ENCODE measurements at regions not wholly inside any gene's neighbourhood (a gene's known extent, or its start where the extent isn't known, plus 50 kb on each side); places are given as distances from the start of the nearest gene placed in this dataset.
"Not testable (repeated sequence)": the region's sequence is repeated elsewhere in the genome, so short reads cannot be mapped to it uniquely, and the experiment has no call there.

GRCh38 chr4:64727960-64728359 is 318.7 kb upstream of the TECRL start:
- no peak overlapping the region for H3K4me3 ChIP-seq (ENCODE audit: low read length)
- H3K4me1 ChIP-seq (ENCODE audit: low read length) = no peaks in the 10 kb centered on the region
- H4K20me1 ChIP-seq (ENCODE audit: insufficient read depth, low read length) = no peaks in the 10 kb centered on the region
- no peaks in the 10 kb centered on the region for H3K27me3 ChIP-seq (ENCODE audit: low read depth, low read length)
- no peaks in the 10 kb centered on the region for H3K36me3 ChIP-seq (replicated peaks; ENCODE audit: low read depth, low read length)
- no peak for TF ChIP-seq EZH2phosphoT487 (IDR thresholded peaks at IDR 0.05; ENCODE audit: low read depth)
- TF ChIP-seq, protein P1, sequence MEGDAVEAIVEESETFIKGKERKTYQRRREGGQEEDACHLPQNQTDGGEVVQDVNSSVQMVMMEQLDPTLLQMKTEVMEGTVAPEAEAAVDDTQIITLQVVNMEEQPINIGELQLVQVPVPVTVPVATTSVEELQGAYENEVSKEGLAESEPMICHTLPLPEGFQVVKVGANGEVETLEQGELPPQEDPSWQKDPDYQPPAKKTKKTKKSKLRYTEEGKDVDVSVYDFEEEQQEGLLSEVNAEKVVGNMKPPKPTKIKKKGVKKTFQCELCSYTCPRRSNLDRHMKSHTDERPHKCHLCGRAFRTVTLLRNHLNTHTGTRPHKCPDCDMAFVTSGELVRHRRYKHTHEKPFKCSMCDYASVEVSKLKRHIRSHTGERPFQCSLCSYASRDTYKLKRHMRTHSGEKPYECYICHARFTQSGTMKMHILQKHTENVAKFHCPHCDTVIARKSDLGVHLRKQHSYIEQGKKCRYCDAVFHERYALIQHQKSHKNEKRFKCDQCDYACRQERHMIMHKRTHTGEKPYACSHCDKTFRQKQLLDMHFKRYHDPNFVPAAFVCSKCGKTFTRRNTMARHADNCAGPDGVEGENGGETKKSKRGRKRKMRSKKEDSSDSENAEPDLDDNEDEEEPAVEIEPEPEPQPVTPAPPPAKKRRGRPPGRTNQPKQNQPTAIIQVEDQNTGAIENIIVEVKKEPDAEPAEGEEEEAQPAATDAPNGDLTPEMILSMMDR (IDR thresholded peaks at IDR 0.05; ENCODE audit: low read depth, low read length) = no peak
- no peaks in the 10 kb centered on the region for H3K79me2 ChIP-seq (ENCODE audit: low read length)
- H3K9me3 ChIP-seq (ENCODE audit: insufficient read depth, low read length) = no peaks in the 10 kb centered on the region
- H3K9ac ChIP-seq (ENCODE audit: low read length) = no peak overlapping the region
- no peak overlapping the region for H2AFZ ChIP-seq (ENCODE audit: low read depth, low read length)
- no peak overlapping the region for H3K27ac ChIP-seq (ENCODE audit: low read length)
- H3K4me2 ChIP-seq (ENCODE audit: low read length) = no peak overlapping the region

GRCh38 chr4:64727391-64727790 is 318.1 kb upstream of the TECRL start:
- H3K79me2 ChIP-seq (ENCODE audit: low read length); H3K27me3 ChIP-seq (ENCODE audit: low read depth, low read length); H4K20me1 ChIP-seq (ENCODE audit: insufficient read depth, low read length); H3K4me1 ChIP-seq (ENCODE audit: low read length); H2AFZ ChIP-seq (ENCODE audit: low read depth, low read length); H3K9me3 ChIP-seq (ENCODE audit: insufficient read depth, low read length); H3K4me2 ChIP-seq (ENCODE audit: low read length); H3K27ac ChIP-seq (ENCODE audit: low read length); H3K9ac ChIP-seq (ENCODE audit: low read length); H3K36me3 ChIP-seq (replicated peaks; ENCODE audit: low read depth, low read length); H3K4me3 ChIP-seq (ENCODE audit: low read length): not testable (repeated sequence)

- TF ChIP-seq, protein P1 (IDR thresholded peaks at IDR 0.05; ENCODE audit: low read depth, low read length) = no peak
- TF ChIP-seq EZH2phosphoT487 (IDR thresholded peaks at IDR 0.05; ENCODE audit: low read depth) = no peak
- Histone ChIP-seq H3K4me3 (ENCODE audit: low read length) (no peak overlapping the region), H2AFZ (ENCODE audit: low read depth, low read length) (0 out of 2 replicates have a peak overlapping the region, but pooled peaks have one; percentile 41), H3K36me3 (replicated peaks; ENCODE audit: low read depth, low read length) (no peaks in the 10 kb centered on the region), H3K9ac (ENCODE audit: low read length) (no peak overlapping the region), H3K4me2 (ENCODE audit: low read length) (no peak overlapping the region), H3K79me2 (ENCODE audit: low read length) (no peaks in the 10 kb centered on the region), H3K27ac (ENCODE audit: low read length) (no peak overlapping the region), H3K27me3 (ENCODE audit: low read depth, low read length) (no peaks in the 10 kb centered on the region), H4K20me1 (ENCODE audit: insufficient read depth, low read length) (no peaks in the 10 kb centered on the region), H3K9me3 (ENCODE audit: insufficient read depth, low read length) (no peaks in the 10 kb centered on the region), H3K4me1 (ENCODE audit: low read length) (no peaks in the 10 kb centered on the region)
These were observed 315.4 kb upstream of the TECRL start for GRCh38 chr4:64724689-64725088.

DNA sequence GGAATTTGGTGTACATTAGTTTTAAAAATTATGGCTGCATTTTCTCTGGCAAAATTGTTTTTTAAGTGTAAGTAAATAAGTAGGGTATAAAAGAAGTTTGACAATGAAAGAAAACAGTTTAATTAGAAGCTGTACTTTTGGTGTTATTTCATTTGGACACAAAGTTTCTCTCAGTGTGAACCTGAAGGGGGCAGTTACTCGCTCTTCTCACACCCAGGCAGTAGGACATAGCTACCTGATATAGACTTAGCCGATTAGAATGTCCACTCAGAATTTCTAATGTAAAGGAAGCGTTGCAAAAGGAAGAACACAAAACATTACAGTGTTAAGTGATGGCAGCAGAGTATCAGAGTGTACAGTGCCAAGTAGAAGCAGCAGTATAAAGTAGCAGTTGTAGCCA is 311.9 kb upstream of the TECRL start:
- Histone ChIP-seq H3K36me3 (replicated peaks; ENCODE audit: low read depth, low read length) (no peaks in the 10 kb centered on the region), H3K4me3 (ENCODE audit: low read length) (no peak overlapping the region), H3K79me2 (ENCODE audit: low read length) (no peaks in the 10 kb centered on the region), H3K4me2 (ENCODE audit: low read length) (no peak overlapping the region), H3K27ac (ENCODE audit: low read length) (no peak overlapping the region), H2AFZ (ENCODE audit: low read depth, low read length) (no peak overlapping the region), H3K4me1 (ENCODE audit: low read length) (no peaks in the 10 kb centered on the region), H3K9ac (ENCODE audit: low read length) (no peak overlapping the region), H4K20me1 (ENCODE audit: insufficient read depth, low read length) (no peaks in the 10 kb centered on the region), H3K9me3 (ENCODE audit: insufficient read depth, low read length) (no peaks in the 10 kb centered on the region), H3K27me3 (ENCODE audit: low read depth, low read length) (no peaks in the 10 kb centered on the region)
- TF ChIP-seq, protein P1 (IDR thresholded peaks at IDR 0.05; ENCODE audit: low read depth, low read length) = no peak
- TF ChIP-seq EZH2phosphoT487 (IDR thresholded peaks at IDR 0.05; ENCODE audit: low read depth) = no peak

- Histone ChIP-seq H3K4me2 (ENCODE audit: low read length) (no peak overlapping the region), H3K4me3 (ENCODE audit: low read length) (no peak overlapping the region), H3K4me1 (ENCODE audit: low read length) (no peaks in the 10 kb centered on the region), H3K36me3 (replicated peaks; ENCODE audit: low read depth, low read length) (no peaks in the 10 kb centered on the region), H3K27ac (ENCODE audit: low read length) (no peak overlapping the region), H2AFZ (ENCODE audit: low read depth, low read length) (no peak overlapping the region), H3K9me3 (ENCODE audit: insufficient read depth, low read length) (no peaks in the 10 kb centered on the region), H3K79me2 (ENCODE audit: low read length) (no peaks in the 10 kb centered on the region), H3K9ac (ENCODE audit: low read length) (no peak overlapping the region), H3K27me3 (ENCODE audit: low read depth, low read length) (no peaks in the 10 kb centered on the region), H4K20me1 (ENCODE audit: insufficient read depth, low read length) (no peaks in the 10 kb centered on the region)
- TF ChIP-seq EZH2phosphoT487 (IDR thresholded peaks at IDR 0.05; ENCODE audit: low read depth) = no peak
- TF ChIP-seq, protein P1 (IDR thresholded peaks at IDR 0.05; ENCODE audit: low read depth, low read length) = peak; percentile 8; the same call in 1 of the 2 replicates
These were observed 308.8 kb upstream of the TECRL start for GRCh38 chr4:64718091-64718490.
